Liver (tissue), 3 donors: ENCODE measurements at regions not wholly inside any gene's neighbourhood (a gene's known extent, or its start where the extent isn't known, plus 50 kb on each side); places are given as distances from the start of the nearest gene placed in this dataset.

ENCODE experiments used
- ATF3 ChIP-seq: IDR thresholded peaks from 2 replicates; pipeline ENCODE4 v1.6.1; 2016; ENCODE audit warnings: antibody characterized with exemption
- CTCF ChIP-seq: fragments of 150-350 bp; IDR thresholded peaks from 2 replicates; pipeline ENCODE4 v1.5.1; 2017; ENCODE audit warnings: improper control_type of control experiment, low read depth, low read length; ENCODE audit not compliant: missing input control
- EGR1 ChIP-seq, 2 donors: IDR thresholded peaks; 2 replicates each; pipeline ENCODE4 v1.6.1; 2016 to 2018; ENCODE audit warnings: antibody characterized with exemption in 2 of 2, low read depth in 2 of 2
- GABPA ChIP-seq, 2 donors: IDR thresholded peaks in 1 of 2; conservative IDR thresholded peaks in 1 of 2; 2 replicates each; pipeline ENCODE4 v1.6.1; 2016; ENCODE audit warnings: antibody characterized with exemption in 2 of 2, mild to moderate bottlenecking in 1 of 2, moderate library complexity in 1 of 2
- HNF4G ChIP-seq: IDR thresholded peaks from 2 replicates; pipeline ENCODE4 v1.6.1; 2016; ENCODE audit warnings: antibody characterized with exemption
- MAX ChIP-seq: IDR thresholded peaks from 2 replicates; pipeline ENCODE4 v1.6.1; 2016; ENCODE audit warnings: antibody characterized with exemption
- NR2F2 ChIP-seq: IDR thresholded peaks from 2 replicates; pipeline ENCODE4 v1.6.1; 2016; ENCODE audit warnings: antibody characterized with exemption
- RAD21 ChIP-seq, 2 donors: IDR thresholded peaks; 2 replicates each; pipeline ENCODE4 v1.6.1; 2016; ENCODE audit warnings: antibody characterized with exemption in 2 of 2, mild to moderate bottlenecking in 2 of 2
- REST ChIP-seq: IDR thresholded peaks from 2 replicates; pipeline ENCODE4 v1.6.1; 2016; ENCODE audit warnings: antibody characterized with exemption, mild to moderate bottlenecking
- RXRA ChIP-seq, 2 donors: IDR thresholded peaks; 2 replicates each; pipeline ENCODE4 v1.6.1; 2017 to 2018; ENCODE audit warnings: antibody characterized with exemption in 2 of 2, mild to moderate bottlenecking in 1 of 2
- SP1 ChIP-seq: IDR thresholded peaks from 2 replicates; pipeline ENCODE4 v1.6.1; 2018; ENCODE audit warnings: antibody characterized with exemption, mild to moderate bottlenecking
- TAF1 ChIP-seq: conservative IDR thresholded peaks from 2 replicates; pipeline ENCODE4 v1.6.1; 2016; ENCODE audit warnings: antibody characterized with exemption, mild to moderate bottlenecking
- YY1 ChIP-seq: IDR thresholded peaks from 2 replicates; pipeline ENCODE4 v1.6.1; 2016; ENCODE audit warnings: antibody characterized with exemption, mild to moderate bottlenecking
- ZBTB33 ChIP-seq: IDR thresholded peaks from 2 replicates; pipeline ENCODE4 v1.6.1; 2016; ENCODE audit warnings: antibody characterized with exemption
- donor health status: healthy.
- donor health status: healthy.

- TF ChIP-seq CTCF (no peak), ATF3 (no peak), TAF1 (no peak), YY1 (no peak), RAD21 (IDR thresholded peaks at IDR 0.05) (no peak), GABPA (IDR thresholded peaks at IDR 0.05 in 1 of 2, conservative IDR thresholded peaks at IDR 0.05 in 1 of 2) (no peak), EGR1 (IDR thresholded peaks at IDR 0.05; ENCODE audit: low read depth in 2 of 2) (no peak), ZBTB33 (no peak), RXRA (IDR thresholded peaks at IDR 0.05) (no peak), NR2F2 (no peak), REST (no peak), HNF4G (no peak), MAX (no peak), SP1 (no peak)
Observed at GRCh38 chr6:166779963-166780683, 153.1 kb upstream of the RPS6KA2 start.
